Tibial artery (tissue), 4 donors: ENCODE measurements at regions not wholly inside any gene's neighbourhood (a gene's known extent, or its start where the extent isn't known, plus 50 kb on each side); places are given as distances from the start of the nearest gene placed in this dataset.

Experiments
- DNase-seq, 2 donors: peaks; one replicate each; pipeline ENCODE4 v3.0.0-alpha.2; 2019
- H3K27ac ChIP-seq, 2 donors: fragments of 200-600 bp; sonication (generic) in 1 of 2; 1 replicate in 1 of 2; 2 replicates in 1 of 2; pipeline ENCODE4 v1.5.1; 2018 to 2019; ENCODE audit warnings: mild to moderate bottlenecking in 1 of 2
- H3K27me3 ChIP-seq, 2 donors: fragments of 200-600 bp; sonication (generic) in 1 of 2; one replicate each; pipeline versions ENCODE4 v1.5.1 to v1.6.0; 2016 to 2019
- H3K36me3 ChIP-seq, 3 donors: fragments of 200-600 bp; sonication (generic) in 2 of 3; one replicate each; pipeline ENCODE4 v1.5.1; 2016 to 2019; ENCODE audit warnings: mild to moderate bottlenecking in 2 of 3
- H3K4me1 ChIP-seq, 4 donors: fragments of 200-600 bp; sonication (generic) in 2 of 4; 1 replicate in 3 of 4; 2 replicates in 1 of 4; pipeline ENCODE4 v1.5.1; 2016 to 2019
- H3K4me3 ChIP-seq, 2 donors: fragments of 200-600 bp; sonication (generic) in 1 of 2; 1 replicate in 1 of 2; 2 replicates in 1 of 2; pipeline ENCODE4 v1.5.1; 2018 to 2019; ENCODE audit warnings: mild to moderate bottlenecking in 2 of 2
- H3K9me3 ChIP-seq, 3 donors: fragments of 200-600 bp; sonication (generic) in 1 of 3; one replicate each; pipeline ENCODE4 v1.5.1; 2016 to 2019
- CTCF ChIP-seq, 2 experiments: fragments of 200-600 bp in 1 of 2; fragments of 450-650 bp in 1 of 2; IDR thresholded peaks; one replicate each; pipeline ENCODE4 v1.5.1; 2017 to 2019; ENCODE audit warnings: antibody characterized with exemption in 2 of 2, mild to moderate bottlenecking in 1 of 2, moderate library complexity in 1 of 2
- intact Hi-C: fragments of 100-400 bp; cut with DNase I; formaldehyde crosslinking; loops from one replicate; pipeline ENCODE4 v1.15.0; 2023; ENCODE audit warnings: low total_unique reads

GRCh38 chr2:221215487-221215886, 356.6 kb downstream of the EPHA4 start:
- TF ChIP-seq CTCF (IDR thresholded peaks at IDR 0.05), result no peak
- Histone ChIP-seq H3K4me3 (no peak overlapping the region), H3K36me3 (no peaks in the 10 kb centered on the region), H3K9me3 (no peaks in the 10 kb centered on the region), H3K27ac (no peak overlapping the region), H3K27me3 (no peaks in the 10 kb centered on the region), H3K4me1 (no peaks in the 10 kb centered on the region)
- intact Hi-C loops, result no loop called here
- no peak for DNase-seq

GRCh38 chr2:221216636-221217035, 355.5 kb downstream of the EPHA4 start:
- no peak for TF ChIP-seq CTCF (IDR thresholded peaks at IDR 0.05)
- intact Hi-C loops, result no loop called here
- H3K36me3 ChIP-seq, result no peaks in the 10 kb centered on the region
- H3K27me3 ChIP-seq, result no peaks in the 10 kb centered on the region
- H3K27ac ChIP-seq, result no peak overlapping the region
- no peaks in the 10 kb centered on the region for H3K4me1 ChIP-seq
- no peak overlapping the region for H3K4me3 ChIP-seq
- no peak for DNase-seq
- H3K9me3 ChIP-seq, result no peaks in the 10 kb centered on the region

- H3K27me3 ChIP-seq, result no peaks in the 10 kb centered on the region
- no peak for DNase-seq
- no peaks in the 10 kb centered on the region for H3K9me3 ChIP-seq
- intact Hi-C loops, result no loop called here
- no peak overlapping the region for H3K4me3 ChIP-seq
- no peak for TF ChIP-seq CTCF (IDR thresholded peaks at IDR 0.05)
- no peak overlapping the region for H3K27ac ChIP-seq
- peaks cover 0 to 28% (median 2%) of the 10 kb centered on the region in 4 donors for H3K4me1 ChIP-seq
- H3K36me3 ChIP-seq, result no peaks in the 10 kb centered on the region
These were observed 346.4 kb downstream of the EPHA4 start for GRCh38 chr2:221225752-221226151.

- Histone ChIP-seq H3K27ac (peak overlapping the region; percentile 61 to 64), H3K36me3 (no peaks in the 10 kb centered on the region), H3K4me1 (peaks cover 0 to 28% (median 2%) of the 10 kb centered on the region in 4 donors), H3K9me3 (no peaks in the 10 kb centered on the region), H3K4me3 (peak overlapping the region in 1 of 2 donors; percentile 15), H3K27me3 (no peaks in the 10 kb centered on the region)
- no peak for DNase-seq
- intact Hi-C loops, result no loop called here
- TF ChIP-seq CTCF (IDR thresholded peaks at IDR 0.05), result no peak
These were observed 343.8 kb downstream of the EPHA4 start for GRCh38 chr2:221228214-221228769.

- Histone ChIP-seq H3K36me3 (no peaks in the 10 kb centered on the region), H3K4me3 (no peak overlapping the region), H3K27me3 (no peaks in the 10 kb centered on the region), H3K9me3 (no peaks in the 10 kb centered on the region), H3K4me1 (peaks cover 0 to 28% (median 2%) of the 10 kb centered on the region in 4 donors), H3K27ac (peak overlapping the region; percentile 61 to 64)
- no peak for DNase-seq
- intact Hi-C loops, result no loop called here
- TF ChIP-seq CTCF (IDR thresholded peaks at IDR 0.05), result no peak
These were observed 343.0 kb downstream of the EPHA4 start for GRCh38 chr2:221229099-221229498.

- no peaks in the 10 kb centered on the region for H3K36me3 ChIP-seq
- no peak for DNase-seq
- no peak for TF ChIP-seq CTCF (IDR thresholded peaks at IDR 0.05)
- H3K27ac ChIP-seq, result no peak overlapping the region
- H3K9me3 ChIP-seq, result no peaks in the 10 kb centered on the region
- intact Hi-C loops, result no loop called here
- no peaks in the 10 kb centered on the region for H3K27me3 ChIP-seq
- H3K4me3 ChIP-seq, result no peak overlapping the region
- H3K4me1 ChIP-seq, result peaks cover 0 to 28% (median 2%) of the 10 kb centered on the region in 4 donors
These were observed 340.6 kb downstream of the EPHA4 start for GRCh38 chr2:221231511-221231910.
